ENCODE measurements at regions not wholly inside any gene's neighbourhood (a gene's known extent, or its start where the extent isn't known, plus 50 kb on each side); places are given as distances from the start of the nearest gene placed in this dataset.

DNA sequence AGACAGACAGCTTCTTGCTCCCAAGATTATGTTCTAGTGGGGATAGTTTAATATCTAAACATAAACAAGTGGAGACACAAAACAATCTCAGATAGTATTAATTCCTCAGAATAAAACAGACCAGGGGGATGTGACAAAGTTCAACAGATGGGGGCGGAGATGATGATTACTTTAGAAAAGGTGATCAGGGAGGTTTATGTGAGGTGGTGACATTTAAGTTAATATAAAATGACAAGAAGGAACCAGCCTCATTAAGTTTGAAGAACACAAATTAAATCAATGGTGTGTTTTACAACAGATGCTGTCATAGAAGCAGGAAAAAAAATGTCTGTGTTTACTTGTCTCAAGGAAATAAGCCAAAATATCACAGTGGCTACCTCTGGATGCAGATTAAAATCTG lies 119.6 kb upstream of the HMHB1 start:
- TF ChIP-seq POLR2A (IDR thresholded peaks at IDR 0.05; ENCODE audit: control extremely low read depth in 1 of 2, low read depth in 2 of 2, low read length in 2 of 2) (no peak), NRF1 (IDR thresholded peaks at IDR 0.05; ENCODE audit: low read depth, low read length) (no peak)
